ENCODE measurements at regions not wholly inside any gene's neighbourhood (a gene's known extent, or its start where the extent isn't known, plus 50 kb on each side); places are given as distances from the start of the nearest gene placed in this dataset.

GRCh38 chr9:79471580-79472543 lies 99.9 kb upstream of the TLE4 start:
- H3K4me1 ChIP-seq (ENCODE audit: control insufficient read depth, insufficient read depth, low read length): no peaks in the 10 kb centered on the region
- no peak overlapping the region for H3K27ac ChIP-seq (ENCODE audit: low read depth, low read length)
- H3K4me3 ChIP-seq (ENCODE audit: low read length): no peak overlapping the region
- H3K9ac ChIP-seq (ENCODE audit: low read length): no peak overlapping the region
- H3K27me3 ChIP-seq (ENCODE audit: control insufficient read depth, insufficient read depth, low read length): no peaks in the 10 kb centered on the region
- H3K36me3 ChIP-seq (ENCODE audit: control insufficient read depth, insufficient read depth, low read length): no peaks in the 10 kb centered on the region

- H3K4me3 ChIP-seq (ENCODE audit: low read length): no peak overlapping the region
- H3K27ac ChIP-seq (ENCODE audit: low read depth, low read length): no peak overlapping the region
- H3K4me1 ChIP-seq (ENCODE audit: control insufficient read depth, insufficient read depth, low read length): no peaks in the 10 kb centered on the region
- no peaks in the 10 kb centered on the region for H3K36me3 ChIP-seq (ENCODE audit: control insufficient read depth, insufficient read depth, low read length)
- H3K9ac ChIP-seq (ENCODE audit: low read length): no peak overlapping the region
- H3K27me3 ChIP-seq (ENCODE audit: control insufficient read depth, insufficient read depth, low read length): no peaks in the 10 kb centered on the region
Measured at GRCh38 chr9:79473704-79474103, 98.1 kb upstream of the TLE4 start.

- Histone ChIP-seq H3K4me1 (ENCODE audit: control insufficient read depth, insufficient read depth, low read length) (no peaks in the 10 kb centered on the region), H3K36me3 (ENCODE audit: control insufficient read depth, insufficient read depth, low read length) (no peaks in the 10 kb centered on the region), H3K27ac (ENCODE audit: low read depth, low read length) (no peak overlapping the region), H3K4me3 (ENCODE audit: low read length) (no peak overlapping the region), H3K27me3 (ENCODE audit: control insufficient read depth, insufficient read depth, low read length) (no peaks in the 10 kb centered on the region), H3K9ac (ENCODE audit: low read length) (no peak overlapping the region)
Measured at GRCh38 chr9:79477241-79477840, 94.4 kb upstream of the TLE4 start.

GRCh38 chr9:79477955-79478771 lies 93.6 kb upstream of the TLE4 start:
- Histone ChIP-seq H3K27me3 (ENCODE audit: control insufficient read depth, insufficient read depth, low read length) (no peaks in the 10 kb centered on the region), H3K36me3 (ENCODE audit: control insufficient read depth, insufficient read depth, low read length) (no peaks in the 10 kb centered on the region), H3K9ac (ENCODE audit: low read length) (no peak overlapping the region), H3K27ac (ENCODE audit: low read depth, low read length) (no peak overlapping the region), H3K4me1 (ENCODE audit: control insufficient read depth, insufficient read depth, low read length) (no peaks in the 10 kb centered on the region), H3K4me3 (ENCODE audit: low read length) (no peak overlapping the region)

GRCh38 chr9:79480639-79481038 lies 91.1 kb upstream of the TLE4 start:
- Histone ChIP-seq H3K27me3 (ENCODE audit: control insufficient read depth, insufficient read depth, low read length) (no peaks in the 10 kb centered on the region), H3K36me3 (ENCODE audit: control insufficient read depth, insufficient read depth, low read length) (no peaks in the 10 kb centered on the region), H3K4me3 (ENCODE audit: low read length) (no peak overlapping the region), H3K9ac (ENCODE audit: low read length) (no peak overlapping the region), H3K4me1 (ENCODE audit: control insufficient read depth, insufficient read depth, low read length) (no peaks in the 10 kb centered on the region), H3K27ac (ENCODE audit: low read depth, low read length) (no peak overlapping the region)

- no peak overlapping the region for H3K27ac ChIP-seq (ENCODE audit: low read depth, low read length)
- H3K4me1 ChIP-seq (ENCODE audit: control insufficient read depth, insufficient read depth, low read length): no peaks in the 10 kb centered on the region
- no peak overlapping the region for H3K4me3 ChIP-seq (ENCODE audit: low read length)
- H3K36me3 ChIP-seq (ENCODE audit: control insufficient read depth, insufficient read depth, low read length): no peaks in the 10 kb centered on the region
- no peak overlapping the region for H3K9ac ChIP-seq (ENCODE audit: low read length)
- no peaks in the 10 kb centered on the region for H3K27me3 ChIP-seq (ENCODE audit: control insufficient read depth, insufficient read depth, low read length)
Measured at GRCh38 chr9:79481846-79482477, 89.8 kb upstream of the TLE4 start.

GRCh38 chr9:79485258-79485657 lies 86.5 kb upstream of the TLE4 start:
- Histone ChIP-seq H3K36me3 (ENCODE audit: control insufficient read depth, insufficient read depth, low read length) (no peaks in the 10 kb centered on the region), H3K4me3 (ENCODE audit: low read length) (no peak overlapping the region), H3K4me1 (ENCODE audit: control insufficient read depth, insufficient read depth, low read length) (no peaks in the 10 kb centered on the region), H3K9ac (ENCODE audit: low read length) (no peak overlapping the region), H3K27me3 (ENCODE audit: control insufficient read depth, insufficient read depth, low read length) (no peaks in the 10 kb centered on the region), H3K27ac (ENCODE audit: low read depth, low read length) (no peak overlapping the region)

- H3K9ac ChIP-seq (ENCODE audit: low read length): no peak overlapping the region
- no peaks in the 10 kb centered on the region for H3K4me1 ChIP-seq (ENCODE audit: control insufficient read depth, insufficient read depth, low read length)
- H3K4me3 ChIP-seq (ENCODE audit: low read length): no peak overlapping the region
- no peaks in the 10 kb centered on the region for H3K36me3 ChIP-seq (ENCODE audit: control insufficient read depth, insufficient read depth, low read length)
- H3K27me3 ChIP-seq (ENCODE audit: control insufficient read depth, insufficient read depth, low read length): no peaks in the 10 kb centered on the region
- H3K27ac ChIP-seq (ENCODE audit: low read depth, low read length): no peak overlapping the region
Measured at GRCh38 chr9:79489261-79490000, 82.3 kb upstream of the TLE4 start.

- H3K27me3 ChIP-seq (ENCODE audit: control insufficient read depth, insufficient read depth, low read length): no peaks in the 10 kb centered on the region
- H3K9ac ChIP-seq (ENCODE audit: low read length): no peak overlapping the region
- H3K4me3 ChIP-seq (ENCODE audit: low read length): no peak overlapping the region
- no peak overlapping the region for H3K27ac ChIP-seq (ENCODE audit: low read depth, low read length)
- H3K36me3 ChIP-seq (ENCODE audit: control insufficient read depth, insufficient read depth, low read length): no peaks in the 10 kb centered on the region
- no peaks in the 10 kb centered on the region for H3K4me1 ChIP-seq (ENCODE audit: control insufficient read depth, insufficient read depth, low read length)
Measured at GRCh38 chr9:79490657-79491248, 81.0 kb upstream of the TLE4 start.

GRCh38 chr9:79492092-79493009 lies 79.4 kb upstream of the TLE4 start:
- H3K27ac ChIP-seq (ENCODE audit: low read depth, low read length): no peak overlapping the region

More at GRCh38 chr9:79492092-79493009, 79.4 kb upstream of the TLE4 start:
- Histone ChIP-seq H3K9ac (ENCODE audit: low read length) (no peak overlapping the region), H3K4me3 (ENCODE audit: low read length) (no peak overlapping the region), H3K36me3 (ENCODE audit: control insufficient read depth, insufficient read depth, low read length) (no peaks in the 10 kb centered on the region), H3K27me3 (ENCODE audit: control insufficient read depth, insufficient read depth, low read length) (no peaks in the 10 kb centered on the region), H3K4me1 (ENCODE audit: control insufficient read depth, insufficient read depth, low read length) (no peaks in the 10 kb centered on the region)

All from rectal smooth muscle tissue (tissue), 1 donor.